ENCODE measurements at regions not wholly inside any gene's neighbourhood (a gene's known extent, or its start where the extent isn't known, plus 50 kb on each side); places are given as distances from the start of the nearest gene placed in this dataset.
"Not testable (repeated sequence)": the region's sequence is repeated elsewhere in the genome, so short reads cannot be mapped to it uniquely, and the experiment has no call there.

GRCh38 chr2:111519071-111519470 is 364.9 kb downstream of the ANAPC1 start:
- DNase-seq (ENCODE audit: extremely low read depth, low read depth): no peak

- DNase-seq (ENCODE audit: extremely low read depth, low read depth): no peak
Observed at GRCh38 chr2:111522231-111522768, 361.7 kb downstream of the ANAPC1 start.

GRCh38 chr2:111523009-111523408 is 361.0 kb downstream of the ANAPC1 start:
- no peak for DNase-seq (ENCODE audit: extremely low read depth, low read depth)

GRCh38 chr2:111525026-111525425 is 359.0 kb downstream of the ANAPC1 start:
- DNase-seq (ENCODE audit: extremely low read depth, low read depth): not testable (repeated sequence)

- not testable (repeated sequence) for DNase-seq (ENCODE audit: extremely low read depth, low read depth)
Observed at GRCh38 chr2:111526041-111526639, 357.9 kb downstream of the ANAPC1 start.

GRCh38 chr2:111527707-111528400 is 356.1 kb downstream of the ANAPC1 start:
- DNase-seq (ENCODE audit: extremely low read depth, low read depth): not testable (repeated sequence)

- DNase-seq (ENCODE audit: extremely low read depth, low read depth): not testable (repeated sequence)
Observed at GRCh38 chr2:111529022-111529421, 355.0 kb downstream of the ANAPC1 start.

- not testable (repeated sequence) for DNase-seq (ENCODE audit: extremely low read depth, low read depth)
Observed at GRCh38 chr2:111530239-111530965, 353.6 kb downstream of the ANAPC1 start.

GRCh38 chr2:111532682-111533556 is 351.1 kb downstream of the ANAPC1 start:
- DNase-seq (ENCODE audit: extremely low read depth, low read depth): not testable (repeated sequence)

GRCh38 chr2:111533557-111534247 is 350.3 kb downstream of the ANAPC1 start:
- not testable (repeated sequence) for DNase-seq (ENCODE audit: extremely low read depth, low read depth)

GRCh38 chr2:111534910-111535352 is 349.1 kb downstream of the ANAPC1 start:
- no peak for DNase-seq (ENCODE audit: extremely low read depth, low read depth)

- no peak for DNase-seq (ENCODE audit: extremely low read depth, low read depth)
Observed at GRCh38 chr2:111535404-111535803, 348.6 kb downstream of the ANAPC1 start.

- DNase-seq (ENCODE audit: extremely low read depth, low read depth): no peak
Observed at GRCh38 chr2:111537078-111537655, 346.8 kb downstream of the ANAPC1 start.

- not testable (repeated sequence) for DNase-seq (ENCODE audit: extremely low read depth, low read depth)
Observed at GRCh38 chr2:111539991-111540390, 344.0 kb downstream of the ANAPC1 start.

- not testable (repeated sequence) for DNase-seq (ENCODE audit: extremely low read depth, low read depth)
Observed at GRCh38 chr2:111542120-111542774, 341.7 kb downstream of the ANAPC1 start.

- not testable (repeated sequence) for DNase-seq (ENCODE audit: extremely low read depth, low read depth)
Observed at GRCh38 chr2:111544006-111544405, 340.0 kb downstream of the ANAPC1 start.

- not testable (repeated sequence) for DNase-seq (ENCODE audit: extremely low read depth, low read depth)
Observed at GRCh38 chr2:111545723-111546431, 338.1 kb downstream of the ANAPC1 start.

GRCh38 chr2:111546578-111546977 is 337.4 kb downstream of the ANAPC1 start:
- not testable (repeated sequence) for DNase-seq (ENCODE audit: extremely low read depth, low read depth)
